ENCODE measurements at regions not wholly inside any gene's neighbourhood (a gene's known extent, or its start where the extent isn't known, plus 50 kb on each side); places are given as distances from the start of the nearest gene placed in this dataset.
"Not testable (repeated sequence)": the region's sequence is repeated elsewhere in the genome, so short reads cannot be mapped to it uniquely, and the experiment has no call there.

DNA sequence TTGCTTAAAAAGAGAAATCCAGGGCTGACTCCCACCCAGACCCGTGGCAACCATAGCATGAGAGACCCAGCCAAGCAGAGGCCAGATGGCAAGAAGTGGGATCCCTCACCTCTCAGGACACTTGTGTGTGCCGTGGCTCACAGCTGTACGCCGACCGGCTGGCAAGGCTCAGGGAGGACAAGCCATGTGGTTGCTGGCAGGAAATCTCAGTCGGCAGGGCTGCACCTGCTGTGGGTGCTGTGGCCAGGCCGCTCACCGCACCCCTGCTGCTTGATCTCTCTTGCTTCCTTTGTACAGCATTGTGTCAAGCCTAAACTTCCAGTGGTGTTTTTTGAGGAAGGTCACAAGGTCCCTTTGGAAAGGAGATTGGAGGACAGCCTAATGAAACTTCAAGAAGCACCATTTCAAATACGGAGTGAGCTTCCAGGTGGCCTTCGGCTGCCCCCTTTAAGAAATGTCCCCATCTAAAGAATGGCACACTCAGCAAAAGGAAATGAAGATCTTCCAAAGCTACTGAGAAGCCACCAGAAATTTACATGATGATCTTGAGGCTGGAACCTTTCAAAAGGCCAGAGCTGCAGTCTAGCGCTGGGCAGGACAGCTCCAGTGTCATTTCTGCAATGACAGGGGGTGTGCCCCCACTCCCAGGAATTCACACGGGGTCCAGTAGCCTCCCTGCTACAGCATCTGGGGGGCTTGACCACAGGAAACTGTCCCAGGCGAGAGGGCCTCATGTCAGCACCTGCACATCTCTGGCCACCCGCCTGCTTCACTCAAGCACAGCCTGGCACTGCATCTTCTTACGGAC, 409.0 kb upstream of the MGMT start:
- no peak for DNase-seq (ENCODE audit: low read depth in 2 of 2)

DNA sequence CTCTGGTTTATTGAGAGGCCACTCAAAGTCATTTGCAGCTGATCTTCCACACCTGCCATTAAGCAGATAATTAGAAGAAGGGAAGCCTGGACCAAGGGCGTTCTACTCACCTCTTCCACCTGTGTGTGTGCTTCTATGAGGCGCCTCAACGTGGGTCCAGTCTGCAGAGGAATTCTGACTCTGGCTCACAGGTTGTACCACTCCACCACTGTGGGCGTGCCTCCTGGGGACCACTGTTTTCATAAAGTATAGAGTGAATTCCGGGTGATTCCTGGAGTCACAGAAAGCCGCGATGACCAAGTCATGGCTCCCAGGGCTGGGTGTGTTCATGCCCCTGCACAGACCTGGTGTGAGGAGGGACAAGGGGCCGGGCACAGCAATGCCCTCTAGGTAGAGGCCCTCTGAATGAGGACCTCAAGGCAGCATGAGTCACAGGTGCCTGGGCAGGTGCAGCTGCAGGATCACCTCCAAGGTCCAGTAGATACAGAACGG, 408.3 kb upstream of the MGMT start:
- no peak for DNase-seq (ENCODE audit: low read depth in 2 of 2)

DNA sequence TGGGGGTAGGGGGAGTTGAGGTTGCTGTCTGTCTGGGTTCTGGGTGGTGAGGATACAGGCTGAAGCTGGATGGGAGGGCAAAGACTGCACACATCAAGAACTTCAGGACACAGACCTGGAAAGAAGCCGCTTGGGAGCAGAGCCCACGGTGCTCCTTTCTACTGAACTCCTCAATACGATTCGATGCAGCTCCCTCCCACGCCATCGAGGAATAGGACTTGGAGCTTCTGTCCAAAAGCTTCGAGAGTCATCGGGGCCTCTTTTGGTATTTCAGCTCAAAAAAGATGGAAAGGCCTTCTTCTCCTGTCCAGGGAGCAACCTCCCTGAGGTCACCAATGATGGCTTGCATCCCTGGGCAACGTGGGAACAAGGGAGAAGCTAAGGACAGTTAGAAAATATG, 407.1 kb upstream of the MGMT start:
- no peak for DNase-seq (ENCODE audit: low read depth in 2 of 2)

DNA sequence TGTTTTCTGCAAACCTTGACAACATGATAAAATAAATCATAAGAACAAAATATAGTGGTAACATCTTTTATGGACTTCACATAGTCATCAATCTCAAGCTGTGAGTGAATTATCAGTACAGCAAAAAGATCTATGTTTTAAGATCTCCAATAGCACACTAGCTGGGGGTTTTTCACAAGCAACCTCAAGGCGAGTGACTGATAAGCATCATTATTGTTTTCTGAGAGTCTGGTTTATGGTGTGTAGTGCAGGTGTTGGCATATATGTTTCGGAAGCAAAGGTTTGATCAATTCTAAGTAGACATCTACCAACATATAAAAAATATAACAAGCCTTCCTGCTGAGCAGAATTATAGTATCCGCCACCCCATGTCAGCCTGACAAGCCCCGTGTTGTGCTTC, 403.8 kb upstream of the MGMT start:
- no peak for DNase-seq (ENCODE audit: low read depth in 2 of 2)

DNA sequence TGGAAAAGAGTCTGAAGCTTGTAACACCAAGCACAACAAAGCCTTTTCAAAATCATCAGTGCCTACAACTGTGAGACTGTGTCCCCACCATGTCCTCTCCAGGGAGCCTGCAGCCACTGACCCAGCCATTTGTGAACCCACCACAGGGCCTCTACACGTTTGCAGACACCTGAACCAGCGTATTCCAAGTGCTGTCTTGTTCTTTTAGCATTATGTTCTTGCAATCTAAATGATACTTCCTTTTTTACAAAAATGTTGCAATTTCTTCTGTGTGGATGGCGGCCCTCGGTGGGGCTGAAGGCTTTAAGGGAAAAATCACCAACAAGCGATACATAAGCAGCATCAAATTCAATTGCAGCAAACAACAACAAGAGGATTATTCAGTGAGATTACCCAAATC, 403.2 kb upstream of the MGMT start:
- no peak for DNase-seq (ENCODE audit: low read depth in 2 of 2)

DNA sequence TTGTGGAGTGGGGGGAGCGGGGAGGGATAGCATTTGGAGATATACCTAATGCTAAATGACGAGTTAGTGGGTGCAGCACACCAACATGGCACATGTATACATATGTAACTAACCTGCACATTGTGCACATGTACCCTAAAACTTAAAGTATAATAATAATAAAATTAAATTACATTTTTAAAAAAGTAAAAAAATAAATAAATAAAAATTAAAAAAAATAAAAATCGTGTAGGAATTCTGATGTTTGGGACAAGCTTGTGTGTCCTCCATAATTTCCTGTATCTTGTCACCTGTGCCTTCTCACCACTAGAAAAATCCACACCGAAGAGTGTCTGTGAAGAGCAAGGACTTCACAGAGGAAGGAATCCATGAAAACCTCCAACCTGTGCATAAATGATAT, 400.5 kb upstream of the MGMT start:
- not testable (repeated sequence) for DNase-seq (ENCODE audit: low read depth in 2 of 2)

DNA sequence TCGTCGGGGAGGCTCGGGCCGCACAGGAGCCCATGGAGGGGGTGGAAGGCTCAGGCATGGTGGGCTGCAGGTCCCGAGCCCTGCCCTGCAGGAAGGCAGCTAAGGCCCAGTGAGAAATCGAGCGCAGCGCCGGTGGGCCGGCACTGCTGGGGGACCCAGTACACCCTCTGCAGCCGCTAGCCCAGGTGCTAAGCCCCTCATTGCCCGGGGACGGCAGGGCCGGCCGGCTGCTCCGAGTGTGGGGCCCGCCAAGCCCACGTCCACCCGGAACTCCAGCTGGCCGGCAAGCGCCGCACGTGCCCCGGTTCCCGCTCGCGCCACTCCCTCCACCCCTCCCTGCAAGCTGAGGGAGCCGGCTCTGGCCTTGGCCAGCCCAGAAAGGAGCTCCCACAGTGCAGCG, 395.6 kb upstream of the MGMT start:
- DNase-seq (ENCODE audit: low read depth in 2 of 2) = not testable (repeated sequence)

DNA sequence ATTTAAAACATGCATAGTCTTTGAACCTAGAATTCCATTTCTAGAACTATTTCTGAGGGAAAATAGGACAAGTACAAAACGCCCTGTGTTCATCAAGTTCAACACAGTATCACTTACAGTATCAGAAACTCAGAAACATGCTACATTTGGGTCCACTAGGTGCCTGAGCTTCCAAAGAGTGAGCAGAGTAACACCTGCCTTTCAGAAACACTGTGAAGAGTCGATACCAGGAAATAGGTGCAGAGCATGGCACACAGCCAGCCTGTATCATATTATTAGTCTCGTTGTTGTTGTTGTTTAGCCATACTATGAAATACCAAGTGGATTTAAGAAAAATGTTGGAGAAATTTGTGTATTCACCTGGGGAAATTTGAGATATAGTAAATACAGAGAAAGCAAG, 392.1 kb upstream of the MGMT start:
- DNase-seq (ENCODE audit: low read depth in 2 of 2) = no peak

DNA sequence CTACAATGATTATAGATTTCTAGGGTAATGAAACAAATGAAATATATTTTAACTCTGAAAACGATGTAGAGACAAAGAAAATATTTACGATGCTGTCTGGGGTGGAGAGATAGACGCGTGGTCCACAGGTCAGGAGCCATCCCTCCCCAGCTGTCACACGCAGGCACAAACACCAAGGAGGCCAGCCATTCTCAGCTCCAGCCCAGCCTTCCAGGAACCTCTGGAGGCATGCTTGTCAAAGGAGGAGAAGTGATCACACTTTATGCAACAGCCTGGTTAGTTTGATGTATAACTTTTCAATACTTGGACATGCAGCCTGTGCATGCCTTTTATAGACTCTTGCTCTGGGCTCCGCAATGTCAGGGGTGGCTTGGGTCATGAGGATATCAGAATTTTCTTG, 391.5 kb upstream of the MGMT start:
- DNase-seq (ENCODE audit: low read depth in 2 of 2) = no peak

DNA sequence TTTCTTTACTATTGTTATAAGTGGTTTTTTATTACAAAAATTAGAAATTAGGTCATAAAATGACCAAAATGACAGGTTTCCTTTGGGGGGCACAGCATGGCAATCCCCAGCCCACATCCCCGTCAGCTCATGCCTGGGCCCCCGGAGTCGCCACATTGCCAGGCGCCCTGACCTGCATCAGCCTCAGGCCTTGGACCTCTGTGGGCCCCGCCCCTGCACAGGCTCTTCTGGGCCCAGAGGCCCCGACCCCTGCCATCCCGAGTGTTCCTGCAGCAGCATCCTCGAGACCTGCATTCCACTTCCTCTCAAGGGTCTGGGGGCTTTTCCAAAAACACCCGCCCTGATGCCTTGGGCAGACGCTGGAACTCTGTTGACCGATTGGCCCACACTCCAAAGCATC, 391.1 kb upstream of the MGMT start:
- DNase-seq (ENCODE audit: low read depth in 2 of 2) = no peak

DNA sequence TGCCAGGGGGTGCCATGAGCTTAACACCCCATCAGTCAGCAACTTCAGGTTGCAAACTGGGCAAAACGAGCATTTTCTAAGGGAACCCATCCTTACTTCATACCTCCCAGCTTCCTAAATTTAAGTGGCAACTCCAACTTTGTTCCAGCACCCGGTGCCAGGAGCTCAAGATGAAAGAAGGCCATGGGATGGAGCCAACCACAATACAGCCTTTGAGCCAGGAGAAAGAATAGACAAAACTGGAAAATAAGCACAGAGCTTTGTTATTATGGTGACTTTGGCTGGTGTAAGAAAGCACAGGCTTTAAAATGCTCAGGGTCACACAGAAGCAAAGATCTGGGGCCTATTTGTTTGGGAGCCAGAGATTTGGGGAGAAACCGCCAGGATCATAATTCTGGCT, 388.7 kb upstream of the MGMT start:
- DNase-seq (ENCODE audit: low read depth in 2 of 2) = no peak

DNA sequence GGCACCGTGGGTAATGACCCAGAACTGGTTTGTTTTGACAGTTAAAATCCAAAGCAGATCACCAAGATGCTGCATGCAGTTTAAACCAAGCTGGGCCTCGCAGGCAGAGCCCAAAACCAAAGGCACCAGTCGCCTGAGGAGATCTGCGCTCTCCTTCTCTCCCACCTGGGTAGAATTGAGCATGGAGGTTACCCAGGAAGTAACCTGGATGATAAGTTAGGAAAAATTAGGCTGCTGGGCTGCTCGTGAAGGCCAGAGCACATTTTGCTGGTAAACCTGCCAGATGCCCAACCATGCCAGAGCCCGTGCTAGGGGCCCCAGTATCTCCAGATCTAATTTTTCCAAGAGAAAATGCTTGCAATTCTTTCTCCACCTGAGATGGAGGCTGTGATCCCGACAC, 388.3 kb upstream of the MGMT start:
- no peak for DNase-seq (ENCODE audit: low read depth in 2 of 2)

DNA sequence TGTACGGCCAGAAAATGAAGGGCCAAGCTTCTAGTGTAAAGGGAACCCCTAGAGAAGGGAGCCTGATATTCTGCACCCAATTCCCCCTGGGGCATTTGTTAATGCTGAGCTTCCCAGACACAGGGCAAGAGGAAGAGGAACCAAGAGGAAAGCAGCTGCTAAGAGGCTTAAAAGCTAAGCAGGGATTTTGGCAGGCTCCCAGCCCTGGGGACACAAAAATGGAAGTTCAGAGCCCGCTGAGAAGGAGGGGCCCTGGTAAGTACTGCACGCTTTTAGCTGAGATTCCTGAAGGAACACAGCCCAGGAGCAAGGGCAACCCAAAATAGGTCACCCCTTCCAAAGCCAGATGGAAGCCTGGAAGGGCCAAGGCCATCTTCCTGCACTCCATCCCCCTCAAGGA, 387.3 kb upstream of the MGMT start:
- no peak for DNase-seq (ENCODE audit: low read depth in 2 of 2)

DNA sequence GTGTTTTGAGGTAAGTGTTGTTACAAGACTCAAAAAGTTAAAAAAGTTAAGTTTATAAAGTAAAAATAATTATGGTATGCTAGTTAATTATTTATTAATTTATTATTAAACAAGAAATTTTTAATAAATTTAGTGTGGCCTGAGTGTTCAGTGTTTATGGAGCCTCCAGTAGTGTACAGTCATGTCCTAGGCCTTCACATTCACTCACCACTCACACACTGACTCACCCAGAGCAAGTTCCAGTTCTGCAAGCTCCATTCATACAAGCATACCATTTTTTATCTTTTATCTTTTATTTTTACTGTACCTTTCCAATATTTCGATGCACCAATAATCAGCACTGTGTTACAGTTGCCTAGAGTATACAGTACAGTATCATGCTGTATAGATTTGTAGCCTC, 381.2 kb upstream of the MGMT start:
- no peak for DNase-seq (ENCODE audit: low read depth in 2 of 2)

DNA sequence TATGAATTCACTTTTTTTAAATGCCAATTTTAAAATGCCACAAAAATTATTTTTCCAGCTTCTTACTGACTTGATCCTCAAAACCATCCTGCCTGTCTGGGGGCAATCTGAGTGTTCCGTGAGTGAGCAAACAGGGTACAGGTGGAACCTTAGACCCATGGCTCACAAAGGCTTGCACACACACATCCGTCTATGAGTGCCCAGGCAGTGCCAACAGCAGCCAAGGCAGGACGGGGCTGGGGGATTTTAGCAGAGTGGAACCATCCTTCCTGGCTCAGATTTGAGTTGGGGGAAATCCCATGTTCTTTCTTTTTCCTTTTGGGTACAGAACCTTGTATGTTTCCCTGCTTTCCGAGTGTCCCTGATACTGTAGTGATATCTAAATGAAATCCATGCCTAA, 377.7 kb upstream of the MGMT start:
- DNase-seq (ENCODE audit: low read depth in 2 of 2) = no peak

DNA sequence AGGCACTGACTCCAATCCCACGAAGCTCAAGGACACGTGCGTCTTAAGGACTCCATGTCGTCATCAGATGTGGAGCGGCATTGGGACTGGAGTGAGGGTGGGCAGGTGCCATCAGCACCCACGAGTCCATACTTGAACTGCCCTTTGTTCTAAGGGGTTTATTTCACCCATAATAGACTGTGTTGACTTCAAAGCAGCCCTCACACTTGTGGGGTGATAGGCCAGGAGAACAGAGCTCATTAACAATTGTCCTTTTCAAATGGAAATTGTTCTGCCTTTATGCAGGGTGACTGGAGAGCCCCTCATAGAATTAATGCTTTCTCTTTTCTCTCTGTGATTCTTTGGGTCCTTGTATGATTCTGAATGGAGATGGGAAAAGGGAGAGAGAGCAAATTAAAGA, 376.9 kb upstream of the MGMT start:
- no peak for DNase-seq (ENCODE audit: low read depth in 2 of 2)

DNA sequence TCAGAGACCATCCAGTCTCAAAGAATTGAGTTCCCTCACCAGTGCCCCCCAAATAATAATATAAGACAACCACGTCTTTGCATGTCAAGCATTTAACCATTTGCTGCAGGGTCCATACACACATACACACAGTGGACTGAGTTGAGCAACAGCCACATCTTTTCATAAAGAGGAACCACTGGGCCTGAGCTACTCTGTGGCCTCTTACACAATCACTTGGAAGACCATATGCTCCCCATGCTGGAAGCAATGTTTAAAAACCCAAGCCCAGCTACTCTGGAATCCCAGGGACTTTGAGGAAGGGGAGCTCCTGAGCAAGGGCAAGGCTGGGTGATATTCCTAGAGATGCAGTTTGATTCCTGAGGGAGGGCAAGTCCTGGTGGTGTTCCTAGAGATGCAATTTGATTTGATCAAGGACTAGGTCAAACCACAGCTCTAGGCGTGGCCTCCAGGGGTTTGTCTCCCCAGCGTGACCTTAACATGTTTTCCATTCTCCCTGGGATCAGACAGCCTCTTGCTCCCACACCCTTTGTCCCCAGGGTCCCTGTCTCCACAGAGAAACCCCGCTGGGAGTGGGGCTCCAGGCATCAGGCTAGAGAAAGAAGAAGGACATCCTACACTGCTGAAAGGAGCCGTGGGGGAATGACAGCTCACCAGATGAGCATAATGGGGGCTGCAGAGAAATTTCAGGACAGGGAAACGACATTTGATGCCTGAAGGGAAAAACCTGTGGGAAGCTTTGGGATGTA, 376.2 kb upstream of the MGMT start:
- DNase-seq (ENCODE audit: low read depth in 2 of 2) = no peak

DNA sequence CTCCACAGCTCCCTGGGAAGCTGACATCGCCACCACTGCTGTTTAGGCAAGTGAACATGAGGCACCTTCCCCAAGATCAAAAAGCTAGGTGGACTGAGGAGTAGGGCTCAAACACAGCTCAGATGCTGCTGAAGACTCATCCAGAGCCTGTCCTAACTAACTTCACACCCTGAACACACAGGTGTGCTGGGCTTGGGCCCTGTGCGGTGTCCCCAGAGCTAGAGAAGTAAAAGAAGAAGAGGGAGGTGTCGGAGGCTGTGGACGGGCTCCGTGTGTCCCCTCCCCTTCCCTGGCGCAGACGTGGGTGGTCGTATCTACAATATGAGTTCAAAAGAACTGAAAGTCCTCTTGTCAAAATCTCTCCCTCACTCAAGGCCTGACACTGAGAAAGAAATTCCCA, 373.4 kb upstream of the MGMT start:
- no peak for DNase-seq (ENCODE audit: low read depth in 2 of 2)

DNA sequence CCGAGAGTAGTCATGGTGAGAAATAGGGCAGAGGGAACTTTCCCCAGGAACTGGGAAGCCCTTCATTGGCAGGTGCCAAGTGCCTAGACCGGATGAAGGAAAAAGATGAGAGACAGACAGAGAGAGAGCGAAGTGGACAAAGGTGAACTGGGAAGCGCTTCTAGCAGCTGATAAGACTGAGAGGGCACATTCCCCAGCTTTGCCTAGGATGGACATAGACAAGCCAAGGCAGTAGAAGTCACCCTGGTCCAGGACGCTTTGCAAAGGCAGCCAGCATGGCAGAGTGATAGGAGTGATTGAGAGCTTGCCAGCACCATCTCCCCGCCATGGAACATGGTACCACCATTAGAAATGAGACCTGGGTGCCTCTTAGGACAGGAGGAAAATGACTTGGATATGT, 372.8 kb upstream of the MGMT start:
- DNase-seq (ENCODE audit: low read depth in 2 of 2) = no peak

DNA sequence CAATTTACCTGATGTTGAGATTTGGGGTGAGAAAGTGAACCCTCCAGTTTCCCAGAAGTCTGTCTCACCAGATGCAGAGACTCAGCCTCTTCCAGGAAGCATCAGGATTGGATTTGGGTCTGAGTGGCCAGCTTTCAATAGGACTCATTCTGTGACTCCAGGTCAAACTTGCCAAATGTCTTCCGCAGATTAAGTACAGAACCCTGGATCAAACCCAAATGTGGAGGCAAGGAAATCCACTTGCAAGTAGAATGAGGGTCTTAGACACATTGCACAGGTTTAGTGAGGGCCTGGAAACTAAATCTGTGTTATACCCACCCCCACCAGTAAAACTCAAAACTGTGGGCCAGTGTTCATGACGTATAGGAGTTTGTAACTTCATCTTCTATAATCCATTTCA, 372.2 kb upstream of the MGMT start:
- no peak for DNase-seq (ENCODE audit: low read depth in 2 of 2)

DNA sequence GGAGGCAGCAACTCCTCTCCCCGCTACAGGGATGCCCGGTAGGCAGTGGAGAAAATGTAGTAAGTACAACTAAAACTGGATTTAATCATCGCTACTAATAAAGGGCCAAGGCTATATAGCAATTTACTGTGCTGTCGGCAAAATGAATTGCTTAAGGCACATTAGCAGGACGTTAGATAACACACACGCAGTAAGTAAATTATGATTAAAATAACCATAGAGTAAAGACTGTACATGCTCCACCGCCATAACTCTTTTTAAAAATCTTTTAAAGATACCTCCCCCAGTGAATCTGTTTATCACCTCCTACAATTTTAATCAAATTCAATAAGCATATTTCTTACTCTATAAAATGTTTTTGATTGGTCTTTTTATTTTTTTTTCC, 371.4 kb upstream of the MGMT start:
- DNase-seq (ENCODE audit: low read depth in 2 of 2) = no peak

DNA sequence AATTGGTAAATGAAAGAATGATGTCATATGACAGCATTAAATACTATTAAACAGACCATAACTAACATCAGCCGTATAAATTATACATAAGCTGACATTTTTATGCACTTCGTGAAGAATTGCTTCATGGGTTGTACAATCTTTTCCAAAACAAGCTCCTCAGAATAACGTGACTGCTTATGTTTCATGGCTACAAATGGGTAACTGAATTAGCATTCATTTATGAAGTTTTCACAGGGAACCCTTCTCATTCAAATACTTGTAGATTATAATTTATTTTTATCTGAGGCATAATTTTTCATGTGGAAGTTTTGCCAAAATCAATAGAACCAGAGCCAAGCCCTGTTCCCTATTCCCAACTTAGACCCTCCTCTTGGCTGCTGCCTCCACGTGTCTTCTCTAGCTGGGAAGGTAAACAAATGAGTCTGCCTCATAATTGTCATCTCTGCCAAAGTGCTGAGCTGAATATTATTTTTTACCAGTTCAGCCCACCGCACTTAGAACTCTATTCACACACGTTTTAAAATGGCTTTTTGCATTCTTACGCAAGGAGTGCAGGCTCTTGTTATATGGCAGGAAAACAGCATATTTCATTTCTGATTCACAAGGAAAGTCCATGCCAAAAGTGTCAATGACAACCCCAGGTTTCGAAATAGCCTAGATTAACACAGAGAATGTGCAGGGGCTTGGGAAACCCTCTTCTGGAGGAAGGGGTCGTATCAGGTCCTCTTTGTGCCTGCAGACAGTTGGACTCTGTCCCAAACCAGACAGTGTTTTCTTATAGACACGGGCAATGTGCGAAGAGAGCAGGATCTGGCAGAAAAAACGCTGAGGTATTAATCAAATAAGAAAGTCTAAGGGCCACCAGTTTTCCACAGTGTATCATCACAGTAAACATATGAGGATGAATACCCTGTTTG, 370.7 kb upstream of the MGMT start:
- DNase-seq (ENCODE audit: low read depth in 2 of 2) = peak; percentile 92

Data from dermis microvascular lymphatic vessel endothelial cell (primary cell).